ENCODE measurements at regions not wholly inside any gene's neighbourhood (a gene's known extent, or its start where the extent isn't known, plus 50 kb on each side); places are given as distances from the start of the nearest gene placed in this dataset.
"Not testable (repeated sequence)": the region's sequence is repeated elsewhere in the genome, so short reads cannot be mapped to it uniquely, and the experiment has no call there.

DNA sequence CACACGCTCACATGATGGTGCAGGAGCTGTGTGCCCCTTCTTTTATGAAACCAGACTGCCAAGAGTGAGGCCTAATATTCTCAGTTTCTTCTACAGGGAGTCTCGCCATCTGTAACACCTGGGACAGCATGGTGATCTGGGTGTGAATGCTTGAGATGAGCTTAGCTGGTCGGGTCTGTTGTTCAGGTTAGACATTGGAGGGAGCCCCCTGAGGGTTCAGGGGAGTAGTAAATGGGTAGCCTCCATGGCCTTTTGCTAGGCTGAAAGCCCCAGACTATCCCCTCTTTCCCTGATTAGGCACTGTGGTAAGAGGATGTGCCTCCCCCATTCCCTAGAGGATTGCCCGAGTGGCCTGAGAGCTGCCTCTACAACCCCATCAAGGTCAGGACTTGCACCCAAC, 1916.1 kb downstream of the PCDH9 start:
- DNase-seq (ENCODE audit: low read depth): no peak

DNA sequence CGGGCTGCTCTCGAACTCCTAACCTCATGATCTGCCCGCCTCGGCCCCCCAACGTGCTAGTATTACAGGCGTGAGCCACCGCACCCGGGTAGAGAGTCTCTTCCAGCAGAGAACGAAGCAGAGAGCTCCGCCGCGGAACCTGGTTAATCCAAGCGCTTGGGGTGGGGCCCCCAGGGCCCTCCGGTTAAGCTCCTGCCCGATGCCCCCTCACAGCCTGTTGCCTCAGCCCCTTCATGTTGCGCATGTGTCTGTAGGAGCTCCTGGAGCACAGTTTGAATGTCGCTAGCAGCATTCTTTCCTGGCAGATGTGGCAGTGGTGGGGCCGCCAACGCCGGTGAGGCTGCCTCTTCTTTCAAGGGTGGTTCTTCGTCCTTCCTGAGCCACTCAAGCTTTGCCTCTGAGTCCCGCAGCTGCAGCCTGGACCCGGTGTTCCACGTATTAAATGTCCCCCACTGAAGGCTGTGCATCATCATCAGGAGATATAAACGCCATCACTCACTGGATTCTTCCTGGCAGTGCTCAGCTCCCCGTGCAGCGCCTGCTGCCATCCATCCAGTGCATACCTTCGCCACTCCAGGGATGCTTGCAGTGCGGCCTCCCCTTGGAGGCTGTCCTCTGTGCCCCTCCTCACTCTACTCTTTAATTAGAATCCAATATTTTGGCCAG, 1919.3 kb downstream of the PCDH9 start:
- no peak for DNase-seq (ENCODE audit: low read depth)

DNA sequence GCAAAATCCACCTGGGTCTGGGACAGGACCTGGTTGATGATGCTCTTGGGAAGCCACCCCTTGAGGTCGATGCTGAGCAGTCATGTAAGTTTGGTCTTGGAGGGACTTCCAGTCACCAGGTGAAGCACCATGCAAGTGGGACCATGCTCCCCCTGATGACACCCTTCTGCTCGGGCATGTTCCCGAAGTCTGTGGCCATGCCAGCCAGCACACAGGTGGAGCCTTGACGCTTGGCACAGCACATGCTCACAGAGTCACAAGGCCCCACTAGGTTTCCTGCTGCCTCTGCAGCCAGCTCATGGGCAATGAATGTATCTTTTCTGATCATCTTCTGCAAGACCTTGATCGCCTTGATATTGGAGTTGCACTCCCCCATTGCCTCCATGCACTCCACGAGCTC, 1920.2 kb downstream of the PCDH9 start:
- DNase-seq (ENCODE audit: low read depth): no peak

DNA sequence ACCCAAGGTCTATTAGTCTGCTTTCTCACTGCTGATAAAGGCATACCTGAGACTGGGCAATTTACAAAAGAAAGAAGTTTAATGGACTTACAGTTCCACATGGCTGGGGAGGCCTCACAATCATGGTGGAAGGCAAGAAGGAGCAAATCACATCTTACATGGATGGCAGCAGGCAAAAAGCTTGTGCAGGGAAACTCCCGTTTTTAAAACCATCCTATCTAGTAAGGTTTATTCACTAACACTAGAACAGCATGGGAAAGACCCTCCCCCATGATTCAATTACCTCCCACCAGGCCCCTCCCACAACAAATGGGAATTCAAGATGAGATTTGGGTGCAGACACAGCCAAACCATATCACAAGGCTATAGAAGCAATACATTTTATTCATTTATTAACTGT, 1921.4 kb downstream of the PCDH9 start:
- not testable (repeated sequence) for DNase-seq (ENCODE audit: low read depth)

DNA sequence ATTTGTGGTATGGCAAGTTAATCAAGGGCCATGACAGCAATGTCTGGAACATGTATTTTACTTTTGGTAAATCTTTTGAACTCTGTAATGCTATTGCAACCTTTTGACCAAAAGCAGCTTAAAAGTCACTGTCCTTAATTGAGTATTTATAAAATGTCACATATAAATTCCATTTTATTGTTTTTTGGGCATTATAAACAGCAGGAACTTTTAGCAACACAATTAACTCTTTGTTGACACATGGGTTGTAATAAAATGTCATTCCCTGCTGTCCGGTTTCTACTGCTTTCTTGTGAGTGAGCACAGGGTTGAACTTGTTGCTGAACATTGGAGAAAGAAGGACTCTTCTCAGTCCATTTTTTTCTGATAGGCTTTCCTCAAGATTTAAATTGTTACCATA, 1923.1 kb downstream of the PCDH9 start:
- no peak for DNase-seq (ENCODE audit: low read depth)

DNA sequence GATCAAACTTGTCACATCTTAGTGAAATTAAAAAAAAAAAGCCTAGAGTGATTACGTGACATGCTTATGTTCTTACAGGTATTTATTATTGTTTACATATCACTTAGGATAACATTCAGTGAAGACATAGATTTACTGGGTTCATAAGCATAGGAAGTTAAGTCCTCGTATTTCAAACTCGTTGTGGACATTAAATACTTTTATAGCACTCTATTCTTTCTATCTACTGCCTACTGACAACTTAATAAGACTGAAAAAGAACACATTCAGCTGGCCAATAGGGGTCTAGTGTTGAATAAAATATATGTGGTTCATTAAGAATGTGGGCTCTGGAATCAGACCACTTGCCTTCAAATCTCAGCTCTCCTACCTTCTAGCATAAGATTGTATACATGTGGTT, 1927.4 kb downstream of the PCDH9 start:
- no peak for DNase-seq (ENCODE audit: low read depth)

DNA sequence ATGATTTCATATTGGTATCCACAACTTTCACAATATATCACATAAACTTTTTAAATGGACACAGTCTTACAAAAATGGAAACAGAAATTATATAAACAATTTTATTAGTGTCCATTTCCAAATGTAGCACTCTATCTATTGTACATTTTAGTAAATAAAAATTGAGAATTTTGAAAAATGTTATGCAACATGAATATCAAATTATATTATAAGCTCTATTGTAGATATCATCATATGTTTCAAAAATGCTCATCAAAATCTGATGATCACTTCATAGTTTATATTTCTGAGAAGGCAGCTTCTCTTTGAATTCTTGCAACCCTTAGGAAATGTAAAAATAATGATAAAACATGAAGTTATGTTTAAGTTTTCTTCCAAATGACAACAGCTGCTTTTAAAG, 1928.6 kb downstream of the PCDH9 start:
- no peak for DNase-seq (ENCODE audit: low read depth)

DNA sequence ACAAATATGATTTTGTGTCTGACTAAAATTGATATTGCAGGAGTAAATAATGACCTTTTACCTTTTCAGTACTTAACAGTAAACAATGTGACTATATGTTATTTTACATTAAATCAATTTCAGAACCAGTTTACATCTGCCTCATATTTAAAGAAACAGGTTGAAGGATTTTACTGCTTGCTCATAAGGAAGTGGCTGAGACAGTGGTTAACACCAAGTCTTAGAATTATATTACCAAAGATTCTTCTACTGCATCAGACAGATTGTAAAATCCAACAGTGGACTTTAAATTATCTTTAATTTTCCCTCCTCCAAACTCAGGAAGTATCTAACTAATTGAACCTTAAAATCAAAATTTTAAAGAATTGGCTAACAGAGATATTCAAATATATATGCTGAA, 1929.9 kb downstream of the PCDH9 start:
- no peak for DNase-seq (ENCODE audit: low read depth)

DNA sequence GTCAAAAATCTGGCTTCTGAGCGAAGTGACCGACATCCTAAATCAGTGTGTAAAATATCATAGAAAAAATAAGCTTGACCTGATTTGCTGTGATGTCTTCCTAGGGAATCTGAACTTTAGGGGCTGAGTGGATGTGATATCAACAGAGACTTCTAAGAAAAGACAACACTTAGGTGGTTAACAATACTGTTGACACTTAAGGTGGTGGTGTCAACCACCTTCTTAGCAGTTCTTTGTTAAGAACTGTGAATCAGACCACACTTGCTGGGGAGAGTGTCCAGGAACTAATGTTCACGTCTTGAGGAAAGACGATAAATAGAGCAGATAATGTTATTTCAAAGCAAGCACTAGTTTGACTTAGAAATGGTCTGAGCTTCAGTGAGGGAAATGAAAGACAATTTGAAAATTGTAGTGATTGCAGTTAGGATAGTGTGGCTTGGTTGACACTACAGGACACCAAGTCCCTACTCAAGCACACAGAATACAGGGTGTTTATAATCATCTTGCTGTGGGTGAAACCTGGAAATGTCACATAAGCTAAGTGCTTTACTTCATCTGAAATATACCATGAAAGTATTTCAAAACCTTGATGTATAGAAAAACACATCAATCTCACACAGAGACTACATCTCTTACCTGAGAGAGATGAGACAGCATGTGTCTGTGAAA, 1936.5 kb downstream of the PCDH9 start:
- DNase-seq (ENCODE audit: low read depth): no peak

DNA sequence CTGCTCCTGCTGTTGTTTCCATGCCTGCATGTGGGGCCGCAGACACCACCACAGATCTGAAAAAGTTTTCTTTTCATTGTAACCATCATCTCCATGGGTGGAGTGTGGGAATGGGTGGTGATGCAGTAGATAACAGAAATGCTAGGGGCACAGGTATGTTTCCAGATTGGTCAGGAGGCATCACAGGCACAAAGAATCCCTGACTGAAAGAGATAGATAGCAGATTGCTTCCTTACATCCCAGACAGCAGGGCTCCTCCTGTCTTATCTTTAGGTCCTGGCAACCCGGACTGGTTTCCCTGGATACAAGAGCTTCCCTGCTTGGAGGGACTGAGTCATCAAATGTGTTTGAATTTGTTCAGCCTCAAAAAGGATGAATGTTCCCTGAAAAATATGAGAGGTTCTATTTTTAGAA, 1937.6 kb downstream of the PCDH9 start:
- no peak for DNase-seq (ENCODE audit: low read depth)

DNA sequence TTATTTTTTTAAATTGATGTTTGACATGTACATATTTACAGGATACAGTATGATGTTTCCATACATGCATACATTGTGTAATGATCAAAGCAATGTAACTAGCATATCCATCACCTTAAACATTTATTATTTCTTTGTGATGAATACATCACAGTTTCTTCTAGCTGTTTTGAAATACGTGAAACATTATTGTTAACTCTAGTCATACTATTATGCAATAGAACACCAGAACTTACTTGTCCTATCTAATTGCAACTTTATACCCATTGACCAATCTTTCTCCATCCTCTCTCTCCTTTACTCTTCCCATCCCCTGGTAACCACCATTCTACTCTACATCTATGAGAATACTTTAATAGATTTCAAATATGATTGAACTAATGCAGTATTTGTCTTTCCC, 1942.7 kb downstream of the PCDH9 start:
- no peak for DNase-seq (ENCODE audit: low read depth)

DNA sequence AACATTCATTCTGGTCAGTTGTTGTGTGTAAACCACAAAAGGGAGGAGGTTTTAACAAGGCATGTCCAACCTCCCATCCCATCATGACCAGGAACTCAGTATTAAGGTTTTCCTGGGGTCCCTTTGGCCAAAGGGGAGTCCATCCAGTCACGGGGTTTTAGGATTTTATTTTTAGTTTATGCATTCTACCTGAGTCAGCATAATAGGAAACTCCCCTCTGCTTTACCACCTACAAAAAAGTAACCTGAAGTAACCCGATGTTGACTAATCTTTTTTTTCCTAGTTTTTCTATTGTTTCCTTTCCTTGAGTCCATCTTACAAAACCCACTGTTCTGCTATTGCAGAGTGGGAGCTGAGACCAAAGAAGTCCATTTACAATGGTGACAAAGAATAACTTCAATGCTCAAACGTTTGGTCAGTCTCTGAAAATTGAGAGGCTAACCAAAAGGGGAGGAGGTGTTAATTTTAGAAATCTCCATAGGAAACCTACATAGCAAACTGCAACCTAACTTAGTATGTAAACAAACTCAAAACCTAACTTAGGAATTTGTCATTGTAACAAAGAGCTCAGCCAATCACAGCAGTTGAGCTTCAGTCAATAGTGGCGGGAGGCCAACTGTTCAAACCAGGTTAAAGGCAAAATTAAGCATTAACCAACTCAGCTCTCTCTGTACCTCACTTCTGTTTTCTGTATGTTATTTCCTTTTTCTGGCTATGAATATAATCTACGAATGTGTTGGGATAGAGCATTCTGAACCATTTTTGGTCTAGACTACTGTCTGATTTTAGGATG, 1954.1 kb downstream of the PCDH9 start:
- DNase-seq (ENCODE audit: low read depth): peak; percentile 2

DNA sequence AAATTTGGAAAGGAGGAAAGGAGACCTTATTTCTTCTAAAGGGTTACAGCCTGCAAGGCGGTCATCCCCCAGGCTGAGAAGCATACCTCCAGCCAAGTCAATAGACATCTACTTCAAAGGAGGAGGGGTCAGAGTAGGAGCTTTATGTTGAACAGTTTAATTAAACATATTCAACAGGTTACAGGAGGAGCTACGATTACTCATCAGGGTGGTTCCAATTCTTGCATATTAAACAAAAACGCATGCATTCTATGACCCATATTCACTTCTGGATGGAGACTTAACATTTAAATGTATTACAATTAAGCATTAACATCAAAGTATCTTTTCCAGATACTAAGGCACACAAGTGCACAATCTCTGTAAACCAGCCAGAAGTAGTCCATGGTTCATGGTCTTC, 1955.0 kb downstream of the PCDH9 start:
- DNase-seq (ENCODE audit: low read depth): no peak

DNA sequence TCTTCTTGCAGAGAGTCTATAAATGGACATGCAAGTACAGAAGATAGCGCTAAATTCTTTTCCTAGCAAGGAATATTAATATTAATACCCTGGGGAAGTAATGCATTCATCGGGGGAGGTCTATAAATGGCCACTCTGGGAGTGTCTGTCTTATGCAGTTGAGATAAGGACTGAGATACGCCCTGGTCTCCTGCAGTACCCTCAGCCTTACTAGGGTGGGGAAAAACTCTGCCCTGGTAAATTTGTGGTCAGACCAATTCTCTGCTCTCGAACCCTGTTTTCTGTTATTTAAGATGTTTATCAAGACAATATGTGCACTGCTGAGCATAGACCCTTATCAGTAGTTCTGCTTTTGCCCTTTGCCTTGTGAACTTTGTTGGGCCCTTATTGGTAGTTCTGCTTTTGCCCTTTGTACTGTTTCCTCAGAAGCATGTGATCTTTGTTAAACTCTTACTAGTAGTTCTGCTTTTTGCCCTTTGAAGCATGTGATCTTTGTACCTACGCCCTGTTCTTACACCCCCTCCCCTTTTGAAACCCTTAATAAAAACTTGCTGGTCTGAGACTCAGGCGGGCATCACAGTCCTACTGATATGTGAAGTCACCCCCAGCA, 1956.2 kb downstream of the PCDH9 start:
- DNase-seq (ENCODE audit: low read depth): not testable (repeated sequence)

DNA sequence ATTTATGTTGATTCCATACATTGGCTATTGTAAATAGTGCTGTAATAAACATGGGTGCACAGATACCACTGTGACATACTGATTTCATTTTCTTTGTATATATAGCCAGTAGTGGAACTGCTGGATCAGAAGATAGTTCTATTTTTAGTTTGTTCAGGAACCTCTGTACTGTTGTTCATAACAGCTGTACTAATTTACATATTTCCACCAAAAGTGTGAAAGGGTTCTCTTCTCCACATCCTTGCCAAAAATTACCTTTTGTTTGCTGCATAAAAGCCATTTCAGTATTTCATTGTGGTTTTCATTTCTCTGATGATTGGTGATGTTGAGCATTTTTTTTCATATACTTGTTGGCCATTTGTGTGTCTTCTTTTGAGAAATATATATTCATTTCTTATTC, 1962.1 kb downstream of the PCDH9 start:
- no peak for DNase-seq (ENCODE audit: low read depth)

DNA sequence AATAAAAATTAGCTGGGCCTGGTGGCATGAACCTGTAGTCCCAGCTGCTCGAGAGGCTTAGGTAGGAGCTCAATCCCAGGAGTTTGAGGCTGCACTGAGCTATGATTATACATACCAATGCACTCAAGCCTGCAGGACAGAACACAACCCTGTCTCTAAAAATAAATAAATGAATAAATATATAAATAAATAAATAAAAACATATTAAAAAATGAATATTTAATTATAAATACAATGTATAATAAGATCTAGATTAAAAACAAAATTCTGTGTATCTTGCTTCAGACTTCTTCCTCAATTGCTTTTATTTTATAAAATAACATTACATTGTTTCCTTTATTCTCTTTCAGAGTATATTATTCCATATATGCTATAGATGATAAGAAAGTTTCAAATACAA, 1964.1 kb downstream of the PCDH9 start:
- DNase-seq (ENCODE audit: low read depth): no peak

DNA sequence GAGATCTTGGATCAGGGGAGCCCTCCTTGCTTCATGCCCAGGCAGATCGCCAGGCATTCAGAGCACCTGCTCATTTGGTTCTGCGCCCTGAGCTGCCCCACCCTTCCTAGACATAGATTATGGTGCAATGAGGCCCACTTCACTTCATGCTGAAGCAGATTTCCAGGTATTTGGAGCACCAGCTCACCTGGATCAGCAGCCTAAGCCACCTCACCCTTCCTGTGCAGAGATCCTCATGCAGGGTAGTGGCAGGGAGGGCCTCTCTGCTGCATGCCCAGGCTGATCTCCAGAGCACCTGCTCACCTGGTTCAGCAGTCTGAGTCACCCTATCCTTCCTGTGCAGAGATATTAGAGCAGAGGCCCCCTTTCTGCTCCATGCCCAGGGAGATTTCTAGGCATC, 1966.1 kb downstream of the PCDH9 start:
- no peak for DNase-seq (ENCODE audit: low read depth)

DNA sequence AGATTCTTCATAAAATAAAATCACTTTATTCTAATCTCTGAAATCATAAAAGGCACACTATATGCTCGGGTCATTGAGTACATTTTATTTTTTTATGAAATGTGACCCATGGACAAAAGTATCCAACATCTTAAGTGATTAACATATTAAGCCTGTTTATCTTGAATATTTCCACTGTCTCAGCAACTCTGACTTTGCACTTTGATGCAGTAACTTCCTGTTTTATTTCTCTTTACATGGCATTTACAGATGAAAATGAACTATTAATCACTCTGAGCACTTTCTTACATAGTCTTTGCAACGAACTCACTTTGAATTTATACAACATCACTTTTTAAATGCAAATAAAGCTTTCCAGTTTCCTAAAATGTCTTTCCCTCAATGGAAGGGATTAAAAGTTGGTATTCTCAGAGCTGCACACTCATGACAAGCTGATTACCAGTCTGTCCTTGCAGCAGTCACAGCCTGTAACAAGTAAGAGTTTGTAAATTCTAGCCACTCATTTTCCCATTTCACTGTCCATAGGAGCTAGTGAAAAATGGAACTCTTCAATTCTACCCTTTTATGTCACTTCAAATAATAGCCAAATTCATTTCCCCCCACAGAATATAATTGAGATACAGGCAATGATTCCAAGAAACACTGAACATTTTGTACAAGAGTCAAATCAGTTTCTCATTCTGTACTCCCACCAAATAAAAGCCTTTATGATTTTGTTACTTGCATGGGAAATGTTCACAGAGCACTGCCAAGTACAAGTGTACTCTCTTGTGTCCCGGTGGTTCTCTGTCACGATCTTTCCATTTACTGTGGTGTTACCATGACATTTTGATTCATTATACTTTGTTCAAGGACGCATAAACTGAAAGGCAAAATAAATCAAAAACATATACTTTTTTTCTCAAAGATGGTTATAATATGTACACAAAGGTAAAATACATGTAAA, 1968.9 kb downstream of the PCDH9 start:
- no peak for DNase-seq (ENCODE audit: low read depth)

DNA sequence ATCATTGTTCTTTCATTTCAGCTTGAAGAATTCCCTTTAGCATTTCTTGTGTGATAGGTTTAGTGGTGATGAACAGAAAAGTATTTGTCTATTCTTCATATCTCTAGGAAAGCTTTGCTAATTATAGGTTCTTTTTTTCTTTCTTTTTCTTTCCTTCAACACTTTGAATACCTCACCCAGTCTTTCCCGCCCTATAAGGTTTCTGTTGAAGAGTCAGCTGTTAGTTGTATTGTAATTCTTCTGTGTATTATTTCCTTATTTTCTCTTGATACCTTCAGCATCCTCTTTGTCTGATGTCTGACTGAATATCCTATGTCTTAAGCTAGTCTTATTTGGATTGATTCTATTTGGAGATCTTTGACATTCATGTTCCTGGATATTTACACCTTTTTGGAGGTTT, 1989.4 kb downstream of the PCDH9 start:
- no peak for DNase-seq (ENCODE audit: low read depth)

DNA sequence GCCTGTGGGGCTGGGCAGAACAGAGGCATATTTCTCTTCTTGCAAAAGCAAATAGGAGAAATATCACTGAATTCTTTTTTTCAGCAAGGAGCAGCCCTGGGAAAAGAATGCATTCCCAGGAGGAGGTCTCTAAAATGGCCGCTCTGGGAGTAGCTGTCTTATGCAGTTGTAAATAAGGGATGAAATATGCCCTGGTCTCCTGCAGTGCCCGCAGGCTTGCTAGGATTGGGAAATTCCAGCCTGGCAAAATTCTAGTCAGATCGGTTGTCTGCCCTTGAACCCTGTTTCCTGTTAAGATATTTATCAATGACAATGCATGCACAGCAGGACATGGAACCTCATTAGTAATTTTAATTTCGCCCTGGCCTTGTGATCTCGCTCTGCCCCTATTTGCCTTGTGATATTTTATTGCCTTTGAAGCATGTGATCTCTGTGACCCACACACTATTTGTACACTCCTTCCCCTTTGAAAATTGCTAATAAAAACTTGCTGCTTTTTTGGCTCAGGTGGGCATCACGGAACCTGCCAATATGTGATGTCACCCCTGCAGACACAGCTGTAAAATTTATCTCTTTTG, 1993.2 kb downstream of the PCDH9 start:
- no peak for DNase-seq (ENCODE audit: low read depth)
